CD14-positive monocyte (primary cell): ENCODE measurements at regions not wholly inside any gene's neighbourhood (a gene's known extent, or its start where the extent isn't known, plus 50 kb on each side); places are given as distances from the start of the nearest gene placed in this dataset.

Experiments used
- DNase-seq, 3 donors: peaks; one replicate each; pipeline ENCODE4 v3.0.0-alpha.2; 2011 to 2022
- H2AFZ ChIP-seq: 2 replicates; pipeline ENCODE4 v1.6.0; 2012; ENCODE audit warnings: mild to moderate bottlenecking, low read depth, low read length, inconsistent platforms; ENCODE audit not compliant: insufficient read depth, poor library complexity, severe bottlenecking
- H3K27ac ChIP-seq, 2 donors: 1 replicate in 1 of 2; 2 replicates in 1 of 2; pipeline ENCODE4 v1.5.1; 2012 to 2013; ENCODE audit warnings: low read length in 2 of 2, control low read depth in 1 of 2, inconsistent platforms in 1 of 2, low read depth in 1 of 2, mild to moderate bottlenecking in 1 of 2
- H3K27me3 ChIP-seq, 2 donors: one replicate each; pipeline versions ENCODE4 v1.6.0 to v1.6.1; 2011 to 2013; ENCODE audit warnings: low read length in 2 of 2; ENCODE audit not compliant: control insufficient read depth in 2 of 2, insufficient read depth in 2 of 2
- H3K36me3 ChIP-seq, 2 donors: replicated peaks in 1 of 2; 1 replicate in 1 of 2; 2 replicates in 1 of 2; pipeline versions ENCODE4 v1.5.1 to v1.6.1; 2012 to 2013; ENCODE audit warnings: low read length in 2 of 2, control low read depth in 1 of 2, inconsistent platforms in 1 of 2, mild to moderate bottlenecking in 1 of 2; ENCODE audit not compliant: insufficient read depth in 2 of 2, control insufficient read depth in 1 of 2
- H3K4me1 ChIP-seq, 2 donors: 1 replicate in 1 of 2; 2 replicates in 1 of 2; pipeline versions ENCODE4 v1.5.1 to v1.6.1; 2012 to 2013; ENCODE audit warnings: low read length in 2 of 2, control low read depth in 1 of 2, inconsistent platforms in 1 of 2, mild to moderate bottlenecking in 1 of 2, moderate library complexity in 1 of 2; ENCODE audit not compliant: insufficient read depth in 2 of 2, control insufficient read depth in 1 of 2
- H3K4me2 ChIP-seq: replicated peaks from 2 replicates; pipeline ENCODE3; 2012; ENCODE audit warnings: low read length, moderate library complexity, mild to moderate bottlenecking; ENCODE audit not compliant: poor library complexity, severe bottlenecking; ENCODE audit errors: extremely low read depth
- H3K4me3 ChIP-seq, 3 experiments: fragments of 200-600 bp in 1 of 3; sonication (generic) in 1 of 3; replicated peaks in 1 of 3; 1 replicate in 2 of 3; 2 replicates in 1 of 3; pipeline ENCODE4 v1.5.1; 2011 to 2013; ENCODE audit warnings: low read length in 3 of 3, mild to moderate bottlenecking in 3 of 3, control low read depth in 2 of 3, low read depth in 2 of 3, inconsistent platforms in 1 of 3, moderate library complexity in 1 of 3
- H3K79me2 ChIP-seq: 2 replicates; pipeline ENCODE4 v1.6.0; 2012; ENCODE audit warnings: mild to moderate bottlenecking, control low read depth, inconsistent platforms, low read length, moderate library complexity; ENCODE audit not compliant: insufficient read depth
- H3K9ac ChIP-seq: 2 replicates; pipeline ENCODE4 v1.6.0; 2017; ENCODE audit warnings: low read length, mild to moderate bottlenecking; ENCODE audit not compliant: insufficient read depth, poor library complexity, severe bottlenecking
- H3K9me3 ChIP-seq, 2 donors: replicated peaks in 1 of 2; 1 replicate in 1 of 2; 2 replicates in 1 of 2; pipeline versions ENCODE4 v1.5.1 to v1.6.1; 2012 to 2013; ENCODE audit warnings: low read length in 2 of 2, control low read depth in 1 of 2; ENCODE audit not compliant: control insufficient read depth in 1 of 2, insufficient read depth in 1 of 2
- H4K20me1 ChIP-seq: 2 replicates; pipeline ENCODE4 v1.6.0; 2012; ENCODE audit warnings: mild to moderate bottlenecking, low read length, control low read depth, moderate library complexity; ENCODE audit not compliant: insufficient read depth
- H3K27ac Mint-ChIP-seq, 7 donors: one replicate each; pipeline ENCODE4 v1.8.0; 2020; ENCODE audit warnings: mild to moderate bottlenecking in 7 of 7, mixed read lengths in 7 of 7, moderate library complexity in 6 of 7, inconsistent platforms in 2 of 7
- H3K27me3 Mint-ChIP-seq, 3 donors: one replicate each; pipeline ENCODE4 v1.8.0; 2021 to 2022; ENCODE audit warnings: low read depth in 3 of 3, mild to moderate bottlenecking in 3 of 3, mixed read lengths in 3 of 3, moderate library complexity in 3 of 3, inconsistent platforms in 1 of 3
- H3K36me3 Mint-ChIP-seq, 2 donors: one replicate each; pipeline ENCODE4 v1.8.0; 2020; ENCODE audit warnings: mixed read lengths in 2 of 2, inconsistent platforms in 1 of 2, mild to moderate bottlenecking in 1 of 2
- H3K4me1 Mint-ChIP-seq: one replicate; pipeline ENCODE4 v1.8.0; 2020; ENCODE audit warnings: mild to moderate bottlenecking, mixed read lengths
- H3K4me3 Mint-ChIP-seq, 2 donors: one replicate each; pipeline ENCODE4 v1.8.0; 2020; ENCODE audit warnings: mild to moderate bottlenecking in 2 of 2, mixed read lengths in 2 of 2, moderate library complexity in 1 of 2
- H3K9me3 Mint-ChIP-seq, 7 donors: one replicate each; pipeline ENCODE4 v1.8.0; 2020 to 2022; ENCODE audit warnings: mixed read lengths in 7 of 7, mild to moderate bottlenecking in 6 of 7, moderate library complexity in 6 of 7, inconsistent platforms in 2 of 7
- CTCF ChIP-seq: fragments of 200-600 bp; IDR thresholded peaks from one replicate; pipeline ENCODE4 v1.8.0; 2022; ENCODE audit warnings: antibody characterized with exemption, mild to moderate bottlenecking
- WGBS: methylation state at CpG from one replicate; pipeline ENCODE4 v1.1.5; 2013; ENCODE audit warnings: missing lambda C conversion rate; ENCODE audit not compliant: insufficient coverage; 5-methylcytosine and 5-hydroxymethylcytosine counted together
- intact Hi-C, 2 donors: fragments of 100-400 bp; cut with micrococcal nuclease; formaldehyde crosslinking; loops; one replicate each; pipeline versions ENCODE4 v1.15.0 to v1.15.1; 2023

- Mint-ChIP-seq H3K36me3 (no peaks in the 10 kb centered on the region), H3K4me3 (no peak overlapping the region), H3K27ac (no peak overlapping the region), H3K27me3 (peaks cover 0 to 2% (median 0%) of the 10 kb centered on the region in 3 donors), H3K9me3 (peaks cover 0 to 7% (median 3%) of the 10 kb centered on the region in 7 donors), H3K4me1 (no peaks in the 10 kb centered on the region)
- H3K27ac ChIP-seq, result no peak overlapping the region
- no peak overlapping the region for H3K4me3 ChIP-seq
- no peaks in the 10 kb centered on the region for H3K9me3 ChIP-seq
- WGBS, result 48% methylated on average over 2 of the region's 6 CpGs
- DNase-seq, result no peak
- TF ChIP-seq CTCF, result no peak
- no peaks in the 10 kb centered on the region for H4K20me1 ChIP-seq
- H3K9ac ChIP-seq, result no peak overlapping the region
- H2AFZ ChIP-seq, result no peak overlapping the region
- H3K27me3 ChIP-seq, result no peaks in the 10 kb centered on the region
- no peaks in the 10 kb centered on the region for H3K4me1 ChIP-seq
- no peaks in the 10 kb centered on the region for H3K36me3 ChIP-seq
- no peaks in the 10 kb centered on the region for H3K79me2 ChIP-seq
- intact Hi-C loops, result no loop called here
- no peak overlapping the region for H3K4me2 ChIP-seq
Observed at GRCh38 chr13:90118467-90119071, 1228.9 kb upstream of the MIR17HG start.

GRCh38 chr13:90120026-90120425 lies 1227.5 kb upstream of the MIR17HG start:
- Mint-ChIP-seq H3K4me1 (no peaks in the 10 kb centered on the region), H3K4me3 (no peak overlapping the region), H3K27ac (no peak overlapping the region), H3K27me3 (peaks cover 0 to 2% (median 0%) of the 10 kb centered on the region in 3 donors), H3K36me3 (no peaks in the 10 kb centered on the region), H3K9me3 (peaks cover 2 to 5% (median 4%) of the 10 kb centered on the region in 7 donors)
- H3K4me1 ChIP-seq, result no peaks in the 10 kb centered on the region
- no peak overlapping the region for H3K9ac ChIP-seq
- H3K27me3 ChIP-seq, result no peaks in the 10 kb centered on the region
- no peak overlapping the region for H3K4me2 ChIP-seq
- no peak for DNase-seq
- no peaks in the 10 kb centered on the region for H3K79me2 ChIP-seq
- H3K9me3 ChIP-seq, result no peaks in the 10 kb centered on the region
- no peaks in the 10 kb centered on the region for H4K20me1 ChIP-seq
- no peak for TF ChIP-seq CTCF
- intact Hi-C loops, result no loop called here
- no peak overlapping the region for H3K4me3 ChIP-seq
- no peak overlapping the region for H2AFZ ChIP-seq
- no peak overlapping the region for H3K27ac ChIP-seq
- no CpG with 5 or more reads among the region's 1 CpG for WGBS
- no peaks in the 10 kb centered on the region for H3K36me3 ChIP-seq
